ENCODE measurements at regions not wholly inside any gene's neighbourhood (a gene's known extent, or its start where the extent isn't known, plus 50 kb on each side); places are given as distances from the start of the nearest gene placed in this dataset.
"Not testable (repeated sequence)": the region's sequence is repeated elsewhere in the genome, so short reads cannot be mapped to it uniquely, and the experiment has no call there.

- no TSS peak for BruUV-seq (replicated peaks)
- intact Hi-C loops (cut with micrococcal nuclease; ENCODE audit: unreplicated experiment), result no loop called here
- peak overlapping the region; percentile 1 for H3K4me3 ChIP-seq (ENCODE audit: low read depth, low read length, poor library complexity, severe bottlenecking)
- H3K36me3 ChIP-seq (ENCODE audit: insufficient read depth, low read length, poor library complexity, severe bottlenecking), result no peaks in the 10 kb centered on the region
- CTCF ChIA-PET, result interaction anchor here (1.0 kb wide), 1 partner anchor 58 kb away, joined by 4 read pairs; no protein-coding TSS in a partner anchor
- H3K4me1 ChIP-seq (ENCODE audit: insufficient read depth, low read length, poor library complexity, severe bottlenecking), result peaks cover 44% of the 10 kb centered on the region
- no peak for TF ChIP-seq CTCF (conservative IDR thresholded peaks at IDR 0.05; ENCODE audit: low read depth, low read length)
- no peak for TF ChIP-seq EZH2 (IDR thresholded peaks at IDR 0.05; ENCODE audit: borderline replicate concordance, low read depth, low read length, poor library complexity, severe bottlenecking)
- H3K9me3 ChIP-seq (ENCODE audit: low read depth, low read length, poor library complexity, severe bottlenecking), result no peaks in the 10 kb centered on the region
- POLR2A ChIA-PET (ENCODE audit: low non-redundant PET), result no interaction called here
- no peak overlapping the region for H3K27ac ChIP-seq (ENCODE audit: low read depth, low read length, poor library complexity, severe bottlenecking)
- no peaks in the 10 kb centered on the region for H3K27me3 ChIP-seq (replicated peaks; ENCODE audit: insufficient read depth, low read depth, low read length, poor library complexity)
- DNase-seq (ENCODE audit: low spot score), result peak; percentile 80
Measured at GRCh38 chr6:79810185-79810705, 137.1 kb downstream of the ELOVL4 start.

- H3K27me3 ChIP-seq (replicated peaks; ENCODE audit: insufficient read depth, low read depth, low read length, poor library complexity), result no peaks in the 10 kb centered on the region
- no peaks in the 10 kb centered on the region for H3K9me3 ChIP-seq (ENCODE audit: low read depth, low read length, poor library complexity, severe bottlenecking)
- H3K4me3 ChIP-seq (ENCODE audit: low read depth, low read length, poor library complexity, severe bottlenecking), result no peak overlapping the region
- no peaks in the 10 kb centered on the region for H3K36me3 ChIP-seq (ENCODE audit: insufficient read depth, low read length, poor library complexity, severe bottlenecking)
- TF ChIP-seq EZH2 (IDR thresholded peaks at IDR 0.05; ENCODE audit: borderline replicate concordance, low read depth, low read length, poor library complexity, severe bottlenecking) (no peak), CTCF (conservative IDR thresholded peaks at IDR 0.05; ENCODE audit: low read depth, low read length) (no peak)
- peaks cover 44% of the 10 kb centered on the region for H3K4me1 ChIP-seq (ENCODE audit: insufficient read depth, low read length, poor library complexity, severe bottlenecking)
- no TSS peak for BruUV-seq (replicated peaks)
- POLR2A ChIA-PET (ENCODE audit: low non-redundant PET), result no interaction called here
- CTCF ChIA-PET, result no interaction called here
- H3K27ac ChIP-seq (ENCODE audit: low read depth, low read length, poor library complexity, severe bottlenecking), result no peak overlapping the region
- intact Hi-C loops (cut with micrococcal nuclease; ENCODE audit: unreplicated experiment), result no loop called here
- DNase-seq (ENCODE audit: low spot score), result no peak
Measured at GRCh38 chr6:79808921-79809320, 138.4 kb downstream of the ELOVL4 start.

- H3K27ac ChIP-seq (ENCODE audit: low read depth, low read length, poor library complexity, severe bottlenecking); POLR2A ChIA-PET (ENCODE audit: low non-redundant PET); H3K36me3 ChIP-seq (ENCODE audit: insufficient read depth, low read length, poor library complexity, severe bottlenecking); H3K9me3 ChIP-seq (ENCODE audit: low read depth, low read length, poor library complexity, severe bottlenecking); H3K27me3 ChIP-seq (replicated peaks; ENCODE audit: insufficient read depth, low read depth, low read length, poor library complexity); intact Hi-C loops (cut with micrococcal nuclease; ENCODE audit: unreplicated experiment); H3K4me3 ChIP-seq (ENCODE audit: low read depth, low read length, poor library complexity, severe bottlenecking); BruUV-seq (replicated peaks); DNase-seq (ENCODE audit: low spot score); CTCF ChIA-PET: not testable (repeated sequence)
- H3K4me1 ChIP-seq (ENCODE audit: insufficient read depth, low read length, poor library complexity, severe bottlenecking), result peaks cover 34% of the 10 kb centered on the region
Measured at GRCh38 chr6:79806661-79807060, 140.7 kb downstream of the ELOVL4 start.

GRCh38 chr6:79804732-79805131 is 142.6 kb downstream of the ELOVL4 start:
- DNase-seq (ENCODE audit: low spot score), result no peak
- intact Hi-C loops (cut with micrococcal nuclease; ENCODE audit: unreplicated experiment), result no loop called here
- Histone ChIP-seq H3K27me3 (replicated peaks; ENCODE audit: insufficient read depth, low read depth, low read length, poor library complexity) (no peaks in the 10 kb centered on the region), H3K27ac (ENCODE audit: low read depth, low read length, poor library complexity, severe bottlenecking) (no peak overlapping the region), H3K4me1 (ENCODE audit: insufficient read depth, low read length, poor library complexity, severe bottlenecking) (peaks cover 20% of the 10 kb centered on the region), H3K4me3 (ENCODE audit: low read depth, low read length, poor library complexity, severe bottlenecking) (no peak overlapping the region), H3K9me3 (ENCODE audit: low read depth, low read length, poor library complexity, severe bottlenecking) (no peaks in the 10 kb centered on the region), H3K36me3 (ENCODE audit: insufficient read depth, low read length, poor library complexity, severe bottlenecking) (no peaks in the 10 kb centered on the region)
- ChIA-PET POLR2A (ENCODE audit: low non-redundant PET) (no interaction called here), CTCF (no interaction called here)
- no TSS peak for BruUV-seq (replicated peaks)
- TF ChIP-seq EZH2 (IDR thresholded peaks at IDR 0.05; ENCODE audit: borderline replicate concordance, low read depth, low read length, poor library complexity, severe bottlenecking) (no peak), CTCF (conservative IDR thresholded peaks at IDR 0.05; ENCODE audit: low read depth, low read length) (no peak)

Measured in A673 (cell line).